ENCODE measurements at regions not wholly inside any gene's neighbourhood (a gene's known extent, or its start where the extent isn't known, plus 50 kb on each side); places are given as distances from the start of the nearest gene placed in this dataset.
A peak's percentile ranks its signal among the peaks of the same experiment; 100 is the strongest.
"Not testable (repeated sequence)": the region's sequence is repeated elsewhere in the genome, so short reads cannot be mapped to it uniquely, and the experiment has no call there.

DNA sequence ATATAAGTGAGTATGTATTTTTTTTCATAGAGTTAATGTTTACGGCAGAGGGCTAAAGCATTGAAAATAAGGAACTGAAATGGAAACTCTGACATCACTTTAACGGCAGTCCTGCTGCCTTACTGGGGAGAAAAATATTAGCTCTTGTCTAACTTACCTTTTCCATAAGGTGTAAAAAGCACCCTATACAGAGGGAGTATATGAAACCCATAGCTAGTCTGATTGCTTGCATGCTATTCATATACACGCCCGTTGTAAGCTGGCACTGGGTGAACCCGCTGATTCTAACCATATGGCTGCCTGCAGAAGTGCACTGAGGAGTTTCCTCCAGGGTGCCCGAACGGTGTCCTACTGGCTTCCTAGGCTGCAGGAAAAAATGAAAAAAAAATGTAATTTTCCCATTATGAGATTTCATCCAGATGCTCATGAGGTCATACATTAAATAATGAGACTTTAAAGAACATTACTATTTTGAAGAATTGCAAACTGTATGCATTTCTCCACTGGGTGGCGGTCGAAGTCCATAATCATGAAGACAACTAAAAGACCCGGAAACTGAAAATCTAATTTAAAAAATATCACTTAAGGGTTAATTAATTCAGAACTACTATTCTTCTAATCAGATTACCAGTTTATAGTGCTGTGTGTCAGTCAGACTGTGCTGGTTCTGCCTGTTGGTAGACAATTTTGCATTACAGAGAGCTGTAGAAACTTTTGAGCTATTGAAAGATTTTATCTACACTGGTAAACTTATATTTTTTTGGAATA lies 144.7 kb downstream of the ALX1 start:
- peak; percentile 36 to 49 for DNase-seq (ENCODE audit: low read depth in 2 of 2)
- peak; percentile 44 for TF ChIP-seq CTCF (IDR thresholded peaks at IDR 0.05; ENCODE audit: low read depth, low read length)
- H3K4me3 ChIP-seq (replicated peaks in 1 of 2; ENCODE audit: low read depth in 2 of 2, low read length in 2 of 2): no peak overlapping the region

DNA sequence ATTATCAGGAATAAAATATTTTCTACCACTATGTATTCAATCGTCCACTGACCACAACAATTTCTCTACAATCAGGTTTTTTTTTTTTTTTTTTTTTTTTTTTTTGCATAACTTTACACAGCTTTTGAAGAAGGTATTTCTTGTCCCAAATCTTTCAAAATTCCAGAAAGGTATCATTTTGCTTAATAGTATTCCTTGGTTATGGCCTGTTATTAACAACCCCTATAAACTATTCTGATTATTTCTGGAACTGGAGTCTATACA lies 145.3 kb downstream of the ALX1 start:
- no peak for TF ChIP-seq CTCF (IDR thresholded peaks at IDR 0.05; ENCODE audit: low read depth, low read length)
- H3K4me3 ChIP-seq (replicated peaks in 1 of 2; ENCODE audit: low read depth in 2 of 2, low read length in 2 of 2): no peak overlapping the region
- no peak for DNase-seq (ENCODE audit: low read depth in 2 of 2)

DNA sequence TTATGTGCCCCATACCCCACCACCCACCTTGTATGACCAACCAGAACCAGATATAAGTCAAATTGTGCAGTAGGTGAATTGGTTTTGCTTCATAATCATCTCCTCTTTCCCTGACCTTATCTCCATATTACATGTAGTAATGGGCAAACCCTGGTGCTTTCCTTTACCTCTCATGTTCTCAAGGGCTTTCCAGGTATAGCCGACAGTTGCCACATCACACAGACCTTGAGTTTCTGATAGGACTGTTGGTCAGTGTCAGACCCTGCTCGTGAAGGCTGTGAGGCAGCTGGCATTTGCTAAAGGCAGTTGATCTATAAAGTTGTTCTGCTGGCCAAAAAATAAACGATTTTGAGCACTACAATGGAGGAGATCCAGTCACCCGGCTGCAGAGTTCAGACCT lies 145.9 kb downstream of the ALX1 start:
- TF ChIP-seq CTCF (IDR thresholded peaks at IDR 0.05; ENCODE audit: low read depth, low read length): no peak
- DNase-seq (ENCODE audit: low read depth in 2 of 2): no peak
- H3K4me3 ChIP-seq (replicated peaks in 1 of 2; ENCODE audit: low read depth in 2 of 2, low read length in 2 of 2): no peak overlapping the region

DNA sequence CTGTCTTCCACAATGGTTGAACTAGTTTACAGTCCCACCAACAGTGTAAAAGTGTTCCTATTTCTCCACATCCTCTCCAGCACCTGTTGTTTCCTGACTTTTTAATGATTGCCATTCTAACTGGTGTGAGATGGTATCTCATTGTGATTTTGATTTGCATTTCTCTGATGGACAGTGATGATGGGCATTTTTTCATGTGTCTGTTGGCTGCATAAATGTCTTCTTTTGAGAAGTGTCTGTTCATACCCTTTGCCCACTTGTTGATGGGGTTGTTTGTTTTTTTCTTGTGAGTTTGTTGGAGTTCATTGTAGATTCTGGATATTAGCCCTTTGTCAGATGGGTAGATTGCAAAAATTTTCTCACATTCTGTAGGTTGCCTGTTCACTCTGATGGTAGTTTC lies 153.1 kb downstream of the ALX1 start:
- DNase-seq (ENCODE audit: low read depth in 2 of 2): not testable (repeated sequence)

DNA sequence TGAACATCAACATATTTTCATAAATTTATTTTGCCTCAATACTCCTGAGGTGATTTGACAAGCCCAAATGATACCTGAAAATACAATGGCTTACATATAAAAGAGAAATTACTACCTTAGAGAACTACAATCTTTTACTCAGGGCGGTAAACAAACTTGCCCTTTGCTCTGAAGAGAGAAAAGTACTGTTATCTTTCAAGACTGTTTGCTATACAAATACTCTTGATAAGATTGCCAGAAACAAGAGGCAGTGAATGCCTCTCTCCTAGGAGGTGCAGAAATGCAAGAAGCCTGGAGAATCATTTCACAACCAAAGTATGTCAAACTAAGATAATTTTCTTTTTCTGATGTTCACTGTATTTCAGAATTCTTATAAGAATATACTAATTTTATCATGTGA lies 160.3 kb downstream of the ALX1 start:
- no peak for DNase-seq (ENCODE audit: low read depth in 2 of 2)
- no peak for TF ChIP-seq CTCF (IDR thresholded peaks at IDR 0.05; ENCODE audit: low read depth, low read length)
- H3K4me3 ChIP-seq (replicated peaks in 1 of 2; ENCODE audit: low read depth in 2 of 2, low read length in 2 of 2): no peak overlapping the region

More for the DNA sequence above, 153.1 kb downstream of the ALX1 start:
- H3K4me3 ChIP-seq (replicated peaks in 1 of 2; ENCODE audit: low read depth in 2 of 2, low read length in 2 of 2): not testable (repeated sequence)

- H3K4me3 ChIP-seq (replicated peaks in 1 of 2; ENCODE audit: low read depth in 2 of 2, low read length in 2 of 2): no peak overlapping the region
- no peak for DNase-seq (ENCODE audit: low read depth in 2 of 2)
- TF ChIP-seq CTCF (IDR thresholded peaks at IDR 0.05; ENCODE audit: low read depth, low read length): no peak
Measured at GRCh38 chr12:85441025-85441424, 161.0 kb downstream of the ALX1 start.

DNA sequence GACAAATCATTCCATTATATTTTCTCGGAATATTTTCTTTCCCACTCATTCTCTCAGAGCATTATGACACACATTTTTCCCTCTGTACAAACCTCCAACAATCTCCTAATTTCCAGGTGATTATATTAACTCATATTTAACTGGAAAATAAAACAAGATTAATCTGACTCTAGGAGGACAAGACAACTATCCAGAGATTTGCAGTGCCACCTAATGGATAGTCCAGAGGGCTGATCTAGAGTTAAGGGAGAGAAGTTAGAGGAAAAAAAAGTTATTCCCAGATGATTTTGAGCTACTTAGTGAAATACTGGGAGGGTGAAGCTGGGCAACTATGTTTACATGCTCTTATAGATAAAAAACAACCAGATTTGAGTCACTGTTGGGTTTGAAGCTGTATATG lies 161.7 kb downstream of the ALX1 start:
- TF ChIP-seq CTCF (IDR thresholded peaks at IDR 0.05; ENCODE audit: low read depth, low read length): peak; percentile 25
- peak; percentile 16 to 26 for DNase-seq (ENCODE audit: low read depth in 2 of 2)
- H3K4me3 ChIP-seq (replicated peaks in 1 of 2; ENCODE audit: low read depth in 2 of 2, low read length in 2 of 2): no peak overlapping the region
